ENCODE measurements at regions not wholly inside any gene's neighbourhood (a gene's known extent, or its start where the extent isn't known, plus 50 kb on each side); places are given as distances from the start of the nearest gene placed in this dataset.

GRCh38 chr9:13377171-13377925, 97.9 kb upstream of the MPDZ start:
- WGBS (ENCODE audit: insufficient coverage, low coverage, missing lambda C conversion rate) = 0% methylated on average over 3 of the region's 3 CpGs
- intact Hi-C loops (cut with micrococcal nuclease) = no loop called here

More at GRCh38 chr9:13377171-13377925, 97.9 kb upstream of the MPDZ start:
- Histone ChIP-seq H3K4me2 (ENCODE audit: insufficient read depth, low read length) (no peak overlapping the region), H3K4me1 (replicated peaks in 1 of 2; ENCODE audit: control insufficient read depth in 2 of 2, insufficient read depth in 2 of 2, low read length in 2 of 2) (no peaks in the 10 kb centered on the region), H3K4me3 (no peak overlapping the region), H3K9me1 (ENCODE audit: control insufficient read depth, insufficient read depth, low read length) (no peaks in the 10 kb centered on the region), H2AFZ (ENCODE audit: low read depth, low read length) (no peak overlapping the region), H3K79me2 (ENCODE audit: control insufficient read depth, insufficient read depth, low read length) (no peaks in the 10 kb centered on the region), H4K20me1 (replicated peaks; ENCODE audit: control insufficient read depth, insufficient read depth, low read length) (no peaks in the 10 kb centered on the region), H3K27ac (ENCODE audit: extremely low read depth, low read depth, low read length) (no peak overlapping the region), H3K9ac (ENCODE audit: insufficient read depth in 1 of 2, low read depth in 2 of 2, low read length in 2 of 2) (no peak overlapping the region), H3K27me3 (ENCODE audit: control insufficient read depth in 2 of 2, insufficient read depth in 2 of 2, low read length in 2 of 2) (no peaks in the 10 kb centered on the region), H3K36me3 (ENCODE audit: control insufficient read depth, insufficient read depth, low read length) (no peaks in the 10 kb centered on the region), H3K9me3 (replicated peaks; ENCODE audit: control insufficient read depth, insufficient read depth, low read depth, low read length) (no peaks in the 10 kb centered on the region)
- TF ChIP-seq SMAD1 (IDR thresholded peaks at IDR 0.05; ENCODE audit: low read depth, low read length, partially characterized antibody) (no peak), ZBTB49 (CRISPR knock-in tag; IDR thresholded peaks at IDR 0.05; ENCODE audit: borderline replicate concordance) (no peak), DEAF1 (CRISPR knock-in tag; IDR thresholded peaks at IDR 0.05) (no peak)
- DNase-seq (ENCODE audit: extremely low read depth in 1 of 4, low spot score in 3 of 4) = no peak
- ATAC-seq = no peak
- BruUV-seq (replicated peaks) = no TSS peak
- POLR2A ChIA-PET = no interaction called here
- FAIRE-seq = no peak
- in situ Hi-C loops (cut with MboI) = no loop called here
- CTCF ChIA-PET (ENCODE audit: low intra/inter-chr PET ratio) = no interaction called here

Measured in K562 (cell line).